Testis (tissue), 2 donors: ENCODE measurements at regions not wholly inside any gene's neighbourhood (a gene's known extent, or its start where the extent isn't known, plus 50 kb on each side); places are given as distances from the start of the nearest gene placed in this dataset.

Experiments used
- DNase-seq: peaks from one replicate; pipeline ENCODE4 v3.0.0-alpha.2; 2019
- H3K27ac ChIP-seq, 2 donors: fragments of 200-600 bp; sonication (generic); one replicate each; pipeline ENCODE4 v1.5.1; 2019
- H3K27me3 ChIP-seq: fragments of 200-600 bp; sonication (generic); one replicate; pipeline ENCODE4 v1.5.1; 2019
- H3K36me3 ChIP-seq: fragments of 200-600 bp; sonication (generic); one replicate; pipeline ENCODE4 v1.5.1; 2017; ENCODE audit warnings: low read depth; ENCODE audit errors: missing control alignments
- H3K4me1 ChIP-seq: fragments of 200-600 bp; sonication (generic); one replicate; pipeline ENCODE4 v1.5.1; 2019
- H3K4me3 ChIP-seq, 2 donors: fragments of 200-600 bp; sonication (generic); one replicate each; pipeline ENCODE4 v1.5.1; 2017 to 2019
- H3K9me3 ChIP-seq: fragments of 200-600 bp; sonication (generic); one replicate; pipeline ENCODE4 v1.5.1; 2017
- CTCF ChIP-seq, 3 experiments: fragments of 450-650 bp in 2 of 3; fragments of 200-600 bp in 1 of 3; sonication (generic) in 1 of 3; IDR thresholded peaks; one replicate each; pipeline ENCODE4 v1.5.1; 2016 to 2019; ENCODE audit warnings: antibody characterized with exemption in 3 of 3, mild to moderate bottlenecking in 2 of 3, moderate library complexity in 1 of 3
- POLR2A ChIP-seq: fragments of 450-650 bp; IDR thresholded peaks from one replicate; pipeline ENCODE4 v1.6.1; 2017; ENCODE audit warnings: antibody characterized with exemption, mild to moderate bottlenecking, moderate library complexity
- WGBS, 2 donors: methylation state at CpG; one replicate each; pipeline ENCODE4 v1.1.5; 2018; 5-methylcytosine and 5-hydroxymethylcytosine counted together
- intact Hi-C: fragments of 100-400 bp; cut with DNase I; formaldehyde crosslinking; loops from one replicate; pipeline ENCODE4 v1.15.1; 2023; ENCODE audit warnings: low total_unique reads

- no peak for DNase-seq
- WGBS, 2 donors = 63 to 71% methylated on average over 8 to 9 of the region's 9 CpGs
- intact Hi-C loops = no loop called here
- Histone ChIP-seq H3K27me3 (no peaks in the 10 kb centered on the region), H3K9me3 (no peaks in the 10 kb centered on the region), H3K4me3 (no peak overlapping the region), H3K36me3 (no peaks in the 10 kb centered on the region), H3K27ac (no peak overlapping the region), H3K4me1 (no peaks in the 10 kb centered on the region)
- TF ChIP-seq CTCF (IDR thresholded peaks at IDR 0.05) (no peak), POLR2A (no peak)
These were observed 98.8 kb downstream of the YTHDF1 start for GRCh38 chr20:63117151-63117550.

GRCh38 chr20:63116412-63117106 lies 99.4 kb downstream of the YTHDF1 start:
- Histone ChIP-seq H3K4me1 (no peaks in the 10 kb centered on the region), H3K27ac (no peak overlapping the region), H3K9me3 (no peaks in the 10 kb centered on the region), H3K36me3 (no peaks in the 10 kb centered on the region), H3K4me3 (no peak overlapping the region), H3K27me3 (no peaks in the 10 kb centered on the region)
- 13 to 17% methylated on average over 29 to 32 of the region's 32 CpGs for WGBS, 2 donors
- intact Hi-C loops = no loop called here
- peak; percentile 39 for DNase-seq
- TF ChIP-seq POLR2A (no peak), CTCF (IDR thresholded peaks at IDR 0.05) (no peak)

GRCh38 chr20:63115651-63116411 lies 100.1 kb downstream of the YTHDF1 start:
- H3K4me1 ChIP-seq = no peaks in the 10 kb centered on the region
- H3K9me3 ChIP-seq = no peaks in the 10 kb centered on the region
- intact Hi-C loops = no loop called here
- H3K4me3 ChIP-seq = no peak overlapping the region
- no peak overlapping the region for H3K27ac ChIP-seq
- no peak for DNase-seq
- WGBS, 2 donors = 77 to 79% methylated on average over 11 of the region's 11 CpGs
- TF ChIP-seq CTCF (IDR thresholded peaks at IDR 0.05) (no peak), POLR2A (no peak)
- H3K36me3 ChIP-seq = no peaks in the 10 kb centered on the region
- H3K27me3 ChIP-seq = no peaks in the 10 kb centered on the region

GRCh38 chr20:63114693-63115311 lies 101.1 kb downstream of the YTHDF1 start:
- 74 to 78% methylated on average over 13 to 16 of the region's 16 CpGs for WGBS, 2 donors
- no peak for DNase-seq
- no peaks in the 10 kb centered on the region for H3K36me3 ChIP-seq
- intact Hi-C loops = no loop called here
- H3K27me3 ChIP-seq = no peaks in the 10 kb centered on the region
- H3K4me3 ChIP-seq = no peak overlapping the region
- H3K9me3 ChIP-seq = no peaks in the 10 kb centered on the region
- no peak for TF ChIP-seq POLR2A
- TF ChIP-seq CTCF (IDR thresholded peaks at IDR 0.05) = no peak
- no peaks in the 10 kb centered on the region for H3K4me1 ChIP-seq
- no peak overlapping the region for H3K27ac ChIP-seq
